ENCODE measurements at regions not wholly inside any gene's neighbourhood (a gene's known extent, or its start where the extent isn't known, plus 50 kb on each side); places are given as distances from the start of the nearest gene placed in this dataset.

DNA sequence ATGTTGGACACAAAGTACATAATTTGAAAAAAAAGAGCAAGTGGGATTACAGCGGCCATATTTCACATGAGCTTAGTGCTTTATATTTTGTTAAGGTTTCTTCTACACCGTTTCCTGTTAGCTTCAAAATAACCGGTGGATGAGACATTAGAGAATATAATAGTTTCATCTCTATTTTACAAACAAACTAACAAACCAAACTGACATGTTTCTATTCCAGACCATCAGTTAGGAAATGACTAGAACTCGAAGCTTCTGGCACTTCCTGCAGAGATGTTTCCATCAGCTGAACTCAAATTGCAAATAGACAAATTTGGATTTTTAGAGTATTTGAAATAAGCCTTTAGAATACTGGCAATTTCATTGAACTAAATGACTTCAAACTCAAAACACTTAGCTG, 86.5 kb downstream of the MTRR start:
- DNase-seq = no peak

DNA sequence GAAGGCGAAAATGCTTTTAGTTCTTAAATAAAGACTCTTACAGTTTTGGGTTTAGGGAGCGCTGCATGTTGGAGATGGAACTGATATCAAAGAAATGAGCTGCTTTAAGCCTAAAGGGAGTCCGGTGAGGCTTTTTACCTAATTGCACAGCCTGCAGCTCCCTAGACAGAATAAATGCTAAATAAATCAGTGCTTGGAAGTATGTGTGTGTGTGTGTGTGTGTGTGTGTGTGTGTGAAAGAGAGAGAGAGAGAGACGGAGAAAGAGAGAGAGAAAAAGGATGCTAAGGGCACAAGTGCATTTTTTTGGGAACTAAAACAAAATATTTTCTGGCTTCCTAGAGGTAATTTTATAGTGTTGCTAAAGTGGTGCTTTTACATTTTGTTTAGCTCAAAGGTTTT, 88.4 kb downstream of the MTRR start:
- no peak for DNase-seq

DNA sequence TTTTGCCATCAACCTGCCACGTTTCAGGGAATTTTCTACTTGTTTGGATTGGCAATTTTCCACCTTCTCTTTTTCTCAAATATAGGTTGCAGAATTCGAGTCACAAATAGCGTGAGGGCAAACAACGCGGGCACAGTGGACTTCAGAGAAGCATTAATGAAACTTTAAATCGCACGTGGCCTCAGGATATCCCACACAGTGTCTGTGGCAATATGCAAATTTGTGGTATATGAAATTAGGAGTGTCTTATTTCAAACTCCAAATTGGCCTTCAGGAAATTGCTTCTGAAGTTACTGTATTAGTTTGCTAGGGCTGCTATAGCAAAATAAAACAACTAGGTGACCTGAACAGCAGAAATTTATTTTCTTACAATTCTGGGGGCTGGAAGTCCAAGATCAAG, 91.2 kb downstream of the MTRR start:
- no peak for DNase-seq

GRCh38 chr5:7961540-7961939, 92.6 kb downstream of the MTRR start:
- DNase-seq = no peak

GRCh38 chr5:7970816-7971215, 101.9 kb downstream of the MTRR start:
- DNase-seq = no peak

DNA sequence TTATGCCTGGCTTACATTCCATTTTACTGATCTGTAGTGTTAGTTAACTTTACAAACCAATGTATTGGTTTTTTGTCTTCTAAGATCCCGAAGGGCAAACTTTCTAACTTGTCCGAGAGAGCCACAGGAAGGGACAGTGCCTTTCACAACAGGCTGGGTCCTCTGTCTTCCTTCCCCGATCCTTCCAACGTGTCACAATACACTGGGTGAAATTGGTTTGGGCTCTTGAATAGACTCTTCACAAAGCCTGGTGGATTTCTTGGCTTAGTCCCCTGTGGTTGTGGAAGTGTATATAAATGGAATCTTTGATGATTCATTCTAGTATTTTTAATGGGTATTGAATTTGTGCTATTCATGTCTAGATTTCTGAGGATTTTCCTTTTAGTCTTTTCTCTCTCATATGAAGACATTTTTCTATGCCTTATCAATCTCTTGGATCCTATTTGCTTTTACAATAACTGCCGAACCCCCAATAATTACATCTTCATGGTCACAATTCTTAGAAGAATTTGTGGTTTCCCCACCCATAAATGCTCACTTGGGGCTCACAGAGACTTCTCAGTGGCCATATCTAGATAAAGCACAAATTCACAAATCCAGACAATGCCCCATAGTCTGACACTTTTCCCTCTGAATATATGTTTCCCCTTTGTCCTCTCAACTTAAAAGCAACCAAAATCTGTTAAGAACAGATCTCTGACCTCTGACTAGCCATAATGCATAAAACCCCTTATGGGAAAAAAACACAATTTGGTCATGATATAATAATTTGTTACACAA, 107.7 kb downstream of the MTRR start:
- no peak for DNase-seq

GRCh38 chr5:7978114-7978513, 109.2 kb downstream of the MTRR start:
- DNase-seq = no peak

- DNase-seq = no peak
Observed at GRCh38 chr5:7978991-7979390, 110.0 kb downstream of the MTRR start.

DNA sequence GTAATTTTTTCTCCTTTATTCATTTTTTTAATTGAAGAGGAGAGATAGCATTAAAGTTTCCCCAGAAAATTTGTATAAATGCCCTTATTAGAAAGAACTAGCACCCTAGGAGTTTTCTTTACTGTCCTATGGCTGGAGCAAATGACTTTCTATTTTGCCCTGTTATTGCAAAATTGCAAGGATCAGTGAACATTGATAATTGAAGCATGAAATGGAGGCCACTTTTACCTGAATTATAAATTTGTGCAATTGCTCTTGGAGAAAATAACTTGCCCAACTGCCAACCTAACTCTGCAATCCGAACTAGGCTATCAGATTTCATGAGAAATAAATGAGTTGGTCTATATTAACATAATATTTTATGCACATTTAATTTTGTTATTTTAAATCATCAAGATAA, 111.9 kb downstream of the MTRR start:
- no peak for DNase-seq

- DNase-seq = no peak
Observed at GRCh38 chr5:7983433-7983832, 114.5 kb downstream of the MTRR start.

- no peak for DNase-seq
Observed at GRCh38 chr5:7991125-7991821, 122.3 kb downstream of the MTRR start.

DNA sequence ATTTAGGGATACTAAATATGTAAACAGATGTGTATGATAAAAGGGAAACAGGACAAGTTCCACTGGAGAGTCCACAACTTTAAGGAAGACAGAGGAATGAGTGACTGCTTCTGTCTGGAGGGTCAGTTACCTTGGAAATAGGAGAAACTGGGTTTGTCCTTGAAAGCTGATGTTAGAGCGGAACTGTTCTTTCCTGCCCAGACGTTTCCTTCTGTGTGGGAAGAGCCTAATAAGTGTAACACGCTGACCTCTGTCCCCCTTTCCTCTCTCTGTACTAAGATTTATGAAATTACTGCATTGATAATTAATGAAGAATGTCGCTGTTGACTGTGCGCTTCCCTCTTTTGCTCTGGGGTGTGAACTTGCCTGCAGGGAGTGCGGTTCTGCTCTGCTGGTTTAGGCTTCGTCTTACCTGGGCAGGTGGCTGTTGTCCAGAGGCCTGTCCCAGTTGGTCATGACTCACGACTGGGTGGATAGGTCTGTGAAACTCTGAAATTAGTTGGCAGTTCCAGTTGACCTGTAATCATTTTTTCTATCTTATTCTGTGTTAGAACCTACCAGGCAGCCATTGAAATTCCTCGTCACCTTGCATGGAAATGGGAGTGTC, 126.8 kb downstream of the MTRR start:
- DNase-seq = no peak

DNA sequence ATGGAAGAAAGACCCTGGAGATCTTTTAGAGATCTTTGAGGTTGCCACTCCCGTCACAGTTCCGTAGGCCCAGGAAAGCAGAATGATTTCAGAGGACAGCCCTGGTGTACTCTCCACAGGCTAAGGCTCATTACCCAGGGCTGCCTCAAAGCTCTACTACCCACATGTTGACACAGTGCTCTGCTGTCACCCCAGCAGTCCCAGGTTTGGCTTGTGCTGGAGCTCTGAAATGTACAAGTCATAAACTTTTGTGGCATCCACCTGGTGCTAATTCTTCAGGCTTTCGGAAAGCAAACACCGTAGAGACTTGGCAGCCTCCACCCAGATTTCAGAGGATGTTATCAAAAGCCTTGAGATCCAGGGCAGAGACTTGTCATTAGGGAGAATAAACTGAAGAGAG, 136.5 kb downstream of the MTRR start:
- no peak for DNase-seq

GRCh38 chr5:8012131-8012977, 143.4 kb downstream of the MTRR start:
- no peak for DNase-seq

GRCh38 chr5:8013948-8014710, 145.2 kb downstream of the MTRR start:
- no peak for DNase-seq

DNA sequence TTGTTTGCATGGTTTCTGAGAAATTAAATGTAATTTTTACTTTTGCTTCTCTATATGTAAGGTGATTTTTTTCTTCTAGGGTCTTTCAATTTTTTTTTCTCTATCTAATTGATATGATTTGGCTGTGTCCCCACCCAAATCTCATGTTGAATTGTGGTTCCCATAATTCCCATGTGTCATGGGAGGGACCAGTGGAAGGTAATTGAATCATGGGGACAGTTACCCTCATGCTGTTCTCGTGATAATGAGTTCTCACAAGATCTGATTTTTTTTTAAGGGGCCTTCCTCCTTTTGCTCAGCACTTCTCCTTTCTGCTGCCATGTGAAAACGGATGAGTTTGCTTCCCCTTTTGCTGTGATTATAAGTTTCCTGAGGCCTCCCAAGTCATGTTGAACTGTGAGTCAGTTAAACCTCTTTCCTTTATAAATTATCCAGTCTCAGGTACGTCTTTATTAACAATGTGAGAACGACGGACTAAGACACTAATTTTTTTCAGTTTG, 150.8 kb downstream of the MTRR start:
- no peak for DNase-seq

GRCh38 chr5:8020861-8021514, 152.0 kb downstream of the MTRR start:
- no peak for DNase-seq

- no peak for DNase-seq
Observed at GRCh38 chr5:8028243-8028642, 159.3 kb downstream of the MTRR start.

- no peak for DNase-seq
Observed at GRCh38 chr5:8033261-8033660, 164.3 kb downstream of the MTRR start.

- no peak for DNase-seq
Observed at GRCh38 chr5:8034852-8035251, 165.9 kb downstream of the MTRR start.

- DNase-seq = no peak
Observed at GRCh38 chr5:8048920-8049319, 180.0 kb downstream of the MTRR start.

Data from activated CD8-positive, alpha-beta memory T cell treated with anti-CD3 and anti-CD28 coated beads, Interleukin-2, amount 50 U/mL, for 48 hours (primary cell).